ENCODE measurements at regions not wholly inside any gene's neighbourhood (a gene's known extent, or its start where the extent isn't known, plus 50 kb on each side); places are given as distances from the start of the nearest gene placed in this dataset.

- Histone ChIP-seq H3K4me1 (no peaks in the 10 kb centered on the region), H3K27me3 (no peaks in the 10 kb centered on the region), H3K27ac (no peak overlapping the region), H3K36me3 (no peaks in the 10 kb centered on the region), H3K9me3 (no peaks in the 10 kb centered on the region), H3K4me3 (no peak overlapping the region)
- 83% methylated on average over 1 of the region's 1 CpG for WGBS
- no peak for DNase-seq (ENCODE audit: low spot score in 2 of 2)
- TF ChIP-seq EP300 (IDR thresholded peaks at IDR 0.05) (no peak), CTCF (IDR thresholded peaks at IDR 0.05) (no peak), POLR2A (IDR thresholded peaks at IDR 0.05) (no peak), POLR2AphosphoS5 (IDR thresholded peaks at IDR 0.05) (no peak)
Observed at GRCh38 chr9:1575939-1576338, 439.2 kb upstream of the SMARCA2 start.

- no peak overlapping the region for H3K27ac ChIP-seq
- no peaks in the 10 kb centered on the region for H3K4me1 ChIP-seq
- H3K27me3 ChIP-seq = no peaks in the 10 kb centered on the region
- H3K36me3 ChIP-seq = no peaks in the 10 kb centered on the region
- TF ChIP-seq POLR2AphosphoS5 (IDR thresholded peaks at IDR 0.05) (no peak), EP300 (IDR thresholded peaks at IDR 0.05) (no peak), POLR2A (IDR thresholded peaks at IDR 0.05) (no peak), CTCF (IDR thresholded peaks at IDR 0.05) (no peak)
- H3K4me3 ChIP-seq = no peak overlapping the region
- no peak for DNase-seq (ENCODE audit: low spot score in 2 of 2)
- H3K9me3 ChIP-seq = no peaks in the 10 kb centered on the region
Observed at GRCh38 chr9:1580215-1580614, 434.9 kb upstream of the SMARCA2 start.

GRCh38 chr9:1581926-1582325, 433.2 kb upstream of the SMARCA2 start:
- Histone ChIP-seq H3K27ac (no peak overlapping the region), H3K4me1 (no peaks in the 10 kb centered on the region), H3K4me3 (no peak overlapping the region), H3K27me3 (no peaks in the 10 kb centered on the region), H3K36me3 (no peaks in the 10 kb centered on the region), H3K9me3 (no peaks in the 10 kb centered on the region)
- no peak for DNase-seq (ENCODE audit: low spot score in 2 of 2)
- TF ChIP-seq EP300 (IDR thresholded peaks at IDR 0.05) (no peak), POLR2A (IDR thresholded peaks at IDR 0.05) (no peak), POLR2AphosphoS5 (IDR thresholded peaks at IDR 0.05) (no peak), CTCF (IDR thresholded peaks at IDR 0.05) (no peak)

DNA sequence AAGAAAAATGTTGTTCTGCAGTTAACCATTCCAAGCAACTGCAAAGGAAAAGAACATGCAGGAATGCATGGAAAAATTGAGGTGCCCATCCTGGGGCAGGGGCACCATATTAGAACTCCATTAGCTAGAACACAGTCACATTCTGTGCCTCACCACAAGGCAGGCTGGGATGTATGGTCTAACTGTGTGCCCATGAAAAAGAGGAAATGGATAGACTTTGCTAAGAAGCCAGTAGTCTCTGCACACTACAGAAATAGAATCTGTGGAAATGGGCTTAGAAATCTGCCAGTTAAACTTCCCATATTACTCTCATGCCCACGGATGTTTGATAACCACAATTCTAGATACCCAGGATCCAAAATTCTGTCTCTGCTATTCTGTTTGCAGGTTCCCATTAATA, 423.8 kb upstream of the SMARCA2 start:
- Histone ChIP-seq H3K4me3 (no peak overlapping the region), H3K27me3 (no peaks in the 10 kb centered on the region), H3K27ac (no peak overlapping the region), H3K36me3 (no peaks in the 10 kb centered on the region), H3K4me1 (no peaks in the 10 kb centered on the region), H3K9me3 (no peaks in the 10 kb centered on the region)
- 52% methylated on average over 1 of the region's 1 CpG for WGBS
- DNase-seq (ENCODE audit: low spot score in 2 of 2) = no peak
- TF ChIP-seq POLR2AphosphoS5 (IDR thresholded peaks at IDR 0.05) (no peak), EP300 (IDR thresholded peaks at IDR 0.05) (no peak), CTCF (IDR thresholded peaks at IDR 0.05) (no peak)

DNA sequence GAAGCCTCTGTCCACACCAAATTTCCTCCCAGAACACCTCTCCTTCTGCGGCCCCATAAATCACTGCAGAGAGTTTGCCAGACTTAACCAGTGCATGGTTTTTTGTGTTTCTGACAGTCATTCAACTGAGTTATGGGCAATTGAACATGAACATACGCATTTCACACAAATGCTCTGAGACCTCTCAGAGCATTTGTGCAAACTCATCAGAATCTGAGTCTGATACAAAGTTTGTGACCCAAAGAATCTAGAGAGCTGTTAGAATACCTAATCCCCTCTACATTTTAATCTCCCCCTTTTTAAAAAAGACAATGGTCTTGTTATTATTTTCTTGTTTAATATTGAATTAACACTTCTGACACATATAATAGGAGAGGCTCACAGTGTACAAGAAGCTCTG, 416.9 kb upstream of the SMARCA2 start:
- no peak for TF ChIP-seq POLR2A (IDR thresholded peaks at IDR 0.05)
- no peak for TF ChIP-seq CTCF (IDR thresholded peaks at IDR 0.05)
- no peak for TF ChIP-seq EP300 (IDR thresholded peaks at IDR 0.05)
- TF ChIP-seq POLR2AphosphoS5 (IDR thresholded peaks at IDR 0.05) = no peak
- no peak overlapping the region for H3K27ac ChIP-seq

More for the DNA sequence above, 416.9 kb upstream of the SMARCA2 start:
- whole genome bisulfite sequencing = 74% methylated on average over 2 of the region's 2 CpGs
- no peak overlapping the region for H3K4me3 ChIP-seq
- no peaks in the 10 kb centered on the region for H3K9me3 ChIP-seq
- no peaks in the 10 kb centered on the region for H3K36me3 ChIP-seq
- H3K27me3 ChIP-seq = no peaks in the 10 kb centered on the region
- H3K4me1 ChIP-seq = no peaks in the 10 kb centered on the region
- DNase-seq (ENCODE audit: low spot score in 2 of 2) = no peak

Measured in suprapubic skin (tissue), 4 donors.